HG02884 (cell line): ENCODE measurements at regions not wholly inside any gene's neighbourhood (a gene's known extent, or its start where the extent isn't known, plus 50 kb on each side); places are given as distances from the start of the nearest gene placed in this dataset.
"Not testable (repeated sequence)": the region's sequence is repeated elsewhere in the genome, so short reads cannot be mapped to it uniquely, and the experiment has no call there.

Source experiments
- ATAC-seq: cut with Tn5 transposase; IDR thresholded peaks from one replicate; pipeline ENCODE4 v1.9.1; 2021; ENCODE audit warnings: mild to moderate bottlenecking, moderate library complexity; ENCODE audit not compliant: unreplicated experiment

DNA sequence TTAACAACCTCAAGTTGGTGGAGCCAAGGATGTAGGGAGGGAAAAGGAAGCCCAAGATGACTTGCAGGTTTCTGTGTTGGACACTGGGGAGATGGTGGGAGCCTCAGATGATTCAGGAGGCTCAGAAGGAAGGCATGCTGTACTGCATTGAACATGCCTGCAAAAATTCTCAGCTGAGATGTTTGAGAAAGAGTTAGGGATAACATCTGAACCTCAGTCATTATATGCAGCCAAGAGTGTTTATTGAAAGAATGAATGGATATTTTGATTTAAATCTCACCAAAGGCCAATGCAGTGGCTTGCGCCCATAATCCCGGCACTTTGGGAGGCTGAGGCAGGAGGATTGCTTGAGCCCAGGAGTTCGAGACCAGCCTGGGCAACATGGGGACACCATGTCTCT is 243.0 kb downstream of the MYCN start:
- no peak for ATAC-seq

DNA sequence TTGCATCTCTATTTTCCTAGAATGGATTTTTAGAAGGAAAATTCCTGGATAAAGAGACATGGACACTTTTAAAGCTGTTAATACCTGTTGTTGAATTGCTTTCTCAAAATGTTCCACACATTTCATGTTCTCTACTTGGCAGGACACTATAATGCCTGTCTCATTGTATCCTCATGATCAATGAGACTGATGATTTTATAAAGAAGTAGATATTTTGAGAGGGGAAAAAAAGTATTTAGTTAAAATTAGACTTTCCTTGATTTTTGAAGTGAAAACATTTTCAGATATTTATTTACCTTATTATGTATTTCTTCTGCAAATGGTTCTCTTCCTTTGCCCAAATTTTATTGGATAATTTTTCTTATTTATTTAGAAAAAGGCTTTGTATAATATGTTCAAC is 242.5 kb downstream of the MYCN start:
- ATAC-seq: no peak

DNA sequence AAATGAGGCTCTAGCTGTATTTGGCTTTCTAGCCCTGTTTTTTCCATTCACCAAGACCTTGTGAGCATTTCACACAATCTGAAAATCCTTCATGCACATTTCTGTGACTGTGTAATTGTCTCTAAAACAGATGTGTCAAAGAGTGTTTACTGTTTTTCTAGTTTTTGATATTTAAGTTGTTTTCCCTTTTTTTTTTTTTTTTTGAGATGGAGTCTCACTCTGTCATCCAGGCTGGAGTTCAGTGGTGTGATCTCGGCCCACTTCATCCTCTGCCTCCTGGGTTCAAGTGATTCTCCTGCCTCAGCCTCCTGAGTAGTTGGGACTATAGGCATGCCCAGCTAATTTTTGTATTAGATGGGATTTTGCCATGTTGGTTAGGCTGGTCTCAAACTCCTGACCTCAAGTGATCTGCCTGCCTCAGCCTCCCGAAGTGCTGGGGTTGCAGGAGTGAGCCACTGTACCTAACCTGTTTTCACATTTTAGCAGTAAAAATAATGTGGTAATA is 242.0 kb downstream of the MYCN start:
- not testable (repeated sequence) for ATAC-seq

DNA sequence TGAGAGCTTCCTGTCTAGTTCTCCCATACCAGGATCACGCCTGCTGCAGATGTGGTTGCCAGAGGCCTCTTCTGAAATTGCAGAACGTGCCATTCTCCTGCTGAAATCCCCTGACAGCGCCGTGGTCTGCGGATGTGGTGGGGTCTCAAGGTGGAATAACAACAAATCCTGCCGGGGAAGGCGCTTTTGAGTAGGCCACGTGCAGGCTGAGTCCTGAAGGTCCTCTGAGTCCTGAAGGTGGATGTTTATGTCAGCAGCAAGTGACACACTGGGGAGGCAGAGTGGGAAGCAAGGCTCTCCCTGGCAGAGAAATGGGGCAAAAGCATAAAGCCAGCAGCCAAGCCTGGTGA is 241.4 kb downstream of the MYCN start:
- ATAC-seq: no peak

DNA sequence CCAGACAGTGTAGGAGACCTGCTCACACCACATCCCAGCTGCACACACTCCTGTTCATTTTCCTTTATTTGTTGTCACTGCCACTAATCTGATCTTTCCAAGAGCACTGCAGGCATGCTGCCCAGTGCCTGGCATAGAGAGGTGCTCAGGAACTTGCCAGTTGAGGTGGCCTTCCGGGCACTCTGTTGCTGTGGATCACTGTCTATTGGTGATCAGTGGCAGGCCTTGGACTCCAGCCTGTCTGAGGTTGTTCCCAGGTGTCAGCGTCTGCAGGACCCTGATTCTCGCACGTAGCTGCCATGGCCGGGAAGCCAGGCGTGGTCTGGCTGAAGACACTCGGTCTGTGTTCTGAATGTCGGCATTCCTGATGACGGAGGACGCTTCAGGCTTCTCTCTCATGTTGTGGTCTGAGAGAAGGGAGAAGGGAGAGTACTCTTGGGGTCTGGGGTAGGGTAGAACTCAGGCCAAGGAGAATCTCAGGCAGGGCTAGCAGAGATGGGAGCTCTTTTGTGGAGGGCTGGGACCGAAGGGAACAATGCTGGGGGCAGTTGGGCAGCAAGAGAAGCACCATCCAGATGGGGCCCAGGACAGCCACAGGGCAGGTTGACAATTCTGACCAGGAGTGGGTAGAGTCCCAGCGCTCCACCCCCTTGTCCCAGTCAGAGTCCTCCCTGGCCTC is 240.9 kb downstream of the MYCN start:
- ATAC-seq: no peak

DNA sequence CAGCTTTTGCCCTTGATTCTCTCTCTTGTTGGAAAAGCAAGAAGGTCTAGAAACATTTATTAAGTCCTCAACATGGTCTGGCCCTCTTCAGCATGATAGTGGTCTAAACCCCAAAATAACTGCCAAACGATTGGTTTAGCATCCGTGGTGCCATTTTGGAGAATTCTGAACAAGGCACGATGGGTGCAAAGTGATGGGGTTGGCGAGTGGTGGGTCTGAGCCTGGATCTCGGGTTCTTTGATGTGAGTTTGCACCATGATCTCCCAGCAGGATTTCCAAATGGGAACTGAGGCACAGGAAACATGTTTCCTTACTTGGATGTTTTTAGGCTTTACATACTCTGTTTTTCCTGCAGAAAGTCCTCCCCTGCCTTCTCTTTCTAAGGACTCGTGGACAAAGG is 240.3 kb downstream of the MYCN start:
- no peak for ATAC-seq

DNA sequence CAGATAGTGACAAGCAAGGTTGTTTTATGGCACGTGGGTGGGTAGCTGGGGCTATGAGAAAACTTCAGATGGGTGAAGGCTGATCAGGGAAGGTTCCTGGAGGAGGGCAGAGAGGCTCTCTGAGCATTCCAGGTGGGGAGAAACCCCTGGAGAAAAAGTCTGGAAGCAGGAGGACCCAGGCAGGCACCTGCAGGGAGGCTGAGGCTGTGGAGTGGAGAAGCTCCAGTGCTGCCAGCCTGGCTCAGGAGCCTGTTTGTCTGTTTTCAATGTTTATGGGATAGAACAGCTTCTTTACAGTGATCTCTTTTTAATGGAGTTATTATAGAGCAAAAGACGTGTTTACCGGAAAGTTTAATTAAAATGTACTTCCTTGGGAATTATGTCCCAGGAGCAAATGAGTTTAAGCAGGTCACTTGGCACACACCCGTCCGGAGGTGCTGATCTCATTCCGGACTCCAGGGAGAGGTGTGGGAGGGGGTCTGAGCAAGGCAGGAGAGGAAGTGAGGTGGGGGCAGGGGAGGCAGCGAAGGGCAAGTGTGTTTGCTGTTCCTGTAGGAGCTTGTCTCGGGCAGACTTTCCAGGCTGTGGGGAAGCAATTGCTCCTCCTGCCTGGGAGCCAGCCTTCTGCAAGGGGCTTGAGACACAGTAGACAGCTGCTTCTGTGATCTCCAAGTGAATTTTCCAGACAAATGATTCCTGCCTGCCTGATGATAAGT is 239.5 kb downstream of the MYCN start:
- no peak for ATAC-seq

DNA sequence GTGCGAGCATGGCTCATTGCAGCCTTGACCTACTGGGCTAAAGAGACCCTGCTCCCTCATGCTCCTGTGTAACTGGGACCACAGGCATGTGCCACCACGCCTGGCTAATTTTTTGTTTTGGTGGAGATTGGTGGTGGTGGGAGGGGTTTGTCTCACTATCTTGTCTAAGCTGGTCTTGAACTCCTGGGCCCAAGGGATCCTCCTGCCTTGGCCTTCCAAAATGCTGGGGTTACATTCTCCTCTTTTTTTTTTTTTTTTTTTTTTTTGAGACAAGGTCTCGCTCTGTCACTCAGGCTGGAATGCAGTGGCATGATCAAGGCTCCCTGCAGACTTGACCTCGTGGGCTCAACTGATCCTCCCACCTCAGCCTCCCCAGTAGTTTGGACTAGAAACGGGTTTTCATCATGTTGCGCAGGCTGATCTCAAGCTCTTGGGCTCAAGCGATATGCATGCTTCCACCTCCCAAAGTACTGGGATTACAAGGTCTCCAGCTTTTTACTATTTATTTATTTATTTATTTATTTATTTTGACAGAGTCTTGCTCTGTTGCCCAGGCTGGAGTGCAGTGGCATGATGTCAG is 238.3 kb downstream of the MYCN start:
- ATAC-seq: no peak

DNA sequence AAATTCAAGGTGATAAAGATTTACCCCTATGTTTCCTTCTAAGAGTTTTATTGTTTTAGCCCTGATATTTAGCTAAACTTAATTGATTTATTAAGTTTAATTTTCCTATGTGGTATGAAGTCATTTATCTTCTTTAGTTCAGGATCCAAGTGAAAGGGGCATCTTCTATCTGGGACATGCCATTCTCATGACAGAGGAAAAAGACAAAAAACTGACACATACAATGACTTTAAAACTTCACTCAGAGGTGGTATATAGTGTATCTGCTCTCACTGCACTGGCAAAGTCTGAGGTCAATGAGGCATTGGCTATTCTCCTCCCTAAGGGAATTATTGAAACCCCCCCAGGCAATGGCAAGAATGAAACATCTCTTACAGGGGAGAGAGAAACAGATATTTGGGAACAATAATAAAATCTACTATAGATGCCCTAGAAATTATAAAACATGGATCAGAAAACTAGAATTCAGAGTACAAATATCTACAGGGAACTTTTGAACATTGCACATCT is 237.4 kb downstream of the MYCN start:
- no peak for ATAC-seq

DNA sequence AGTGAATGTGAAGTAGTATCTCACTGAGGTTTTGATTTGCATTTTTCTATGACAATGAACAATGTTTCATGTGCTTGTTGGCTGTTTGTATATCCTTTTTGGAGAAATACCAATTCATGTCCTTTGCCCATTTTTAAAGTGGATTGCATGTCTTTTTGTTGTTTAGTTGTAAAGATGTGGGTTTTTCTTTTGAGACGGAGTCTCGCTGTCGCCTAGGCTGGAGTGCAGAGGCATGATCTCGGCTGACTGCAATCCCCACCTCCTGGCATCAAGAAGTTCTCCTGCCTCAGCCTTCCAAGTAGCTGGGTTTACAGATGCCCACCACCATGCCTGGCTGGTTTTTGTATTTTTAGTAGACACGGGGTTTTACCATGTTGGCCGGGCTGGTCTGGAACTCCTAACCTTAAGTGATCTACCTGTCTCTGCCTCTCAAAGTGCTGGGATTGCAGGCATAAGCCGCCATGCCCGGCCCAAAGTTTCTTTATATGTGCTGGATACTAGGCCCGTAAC is 236.7 kb downstream of the MYCN start:
- ATAC-seq: no peak

DNA sequence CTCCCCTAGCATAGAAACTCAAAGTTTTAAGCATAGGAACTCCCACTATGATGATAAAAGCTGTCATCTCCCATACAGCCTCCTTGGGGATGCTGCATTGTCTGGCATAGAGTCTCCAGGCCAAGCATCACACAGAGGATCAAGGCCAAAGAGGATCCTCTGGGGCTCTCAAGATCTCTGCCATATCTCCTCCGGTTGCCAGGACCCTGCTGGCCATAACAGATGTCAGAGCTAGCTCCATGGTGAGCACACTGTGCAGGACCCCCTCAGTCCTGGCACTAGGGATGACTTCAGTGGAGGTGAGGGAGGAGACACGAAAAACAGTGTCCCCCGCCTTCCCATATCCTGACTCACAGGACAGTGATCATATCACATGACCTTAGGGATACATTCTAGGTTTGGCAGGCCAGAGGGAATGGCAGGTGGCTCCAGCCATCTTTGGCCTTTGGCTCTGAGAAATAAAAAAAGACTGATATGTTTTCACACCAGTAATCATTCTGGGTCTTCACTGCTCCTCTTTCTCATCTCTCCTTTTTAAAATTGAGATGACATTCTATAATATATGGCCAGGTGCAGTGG is 235.0 kb downstream of the MYCN start:
- ATAC-seq: no peak

DNA sequence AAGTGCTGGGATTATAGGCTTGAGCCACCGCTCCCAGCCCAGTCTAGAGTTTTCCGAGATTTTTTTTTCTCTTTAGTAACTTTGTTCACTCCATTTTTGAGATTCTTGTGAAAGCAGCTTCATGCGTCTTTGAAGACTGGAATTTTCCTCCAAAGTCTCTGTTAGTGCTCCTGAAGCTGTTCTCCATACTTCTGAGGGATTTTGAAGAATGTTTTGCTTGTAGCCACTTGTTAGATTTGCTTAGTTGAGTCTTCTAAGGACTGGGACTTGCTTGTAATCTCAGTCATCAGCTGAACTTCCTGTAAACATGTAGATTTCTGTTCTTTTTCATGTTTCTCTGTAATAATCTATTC is 234.3 kb downstream of the MYCN start:
- ATAC-seq: no peak

DNA sequence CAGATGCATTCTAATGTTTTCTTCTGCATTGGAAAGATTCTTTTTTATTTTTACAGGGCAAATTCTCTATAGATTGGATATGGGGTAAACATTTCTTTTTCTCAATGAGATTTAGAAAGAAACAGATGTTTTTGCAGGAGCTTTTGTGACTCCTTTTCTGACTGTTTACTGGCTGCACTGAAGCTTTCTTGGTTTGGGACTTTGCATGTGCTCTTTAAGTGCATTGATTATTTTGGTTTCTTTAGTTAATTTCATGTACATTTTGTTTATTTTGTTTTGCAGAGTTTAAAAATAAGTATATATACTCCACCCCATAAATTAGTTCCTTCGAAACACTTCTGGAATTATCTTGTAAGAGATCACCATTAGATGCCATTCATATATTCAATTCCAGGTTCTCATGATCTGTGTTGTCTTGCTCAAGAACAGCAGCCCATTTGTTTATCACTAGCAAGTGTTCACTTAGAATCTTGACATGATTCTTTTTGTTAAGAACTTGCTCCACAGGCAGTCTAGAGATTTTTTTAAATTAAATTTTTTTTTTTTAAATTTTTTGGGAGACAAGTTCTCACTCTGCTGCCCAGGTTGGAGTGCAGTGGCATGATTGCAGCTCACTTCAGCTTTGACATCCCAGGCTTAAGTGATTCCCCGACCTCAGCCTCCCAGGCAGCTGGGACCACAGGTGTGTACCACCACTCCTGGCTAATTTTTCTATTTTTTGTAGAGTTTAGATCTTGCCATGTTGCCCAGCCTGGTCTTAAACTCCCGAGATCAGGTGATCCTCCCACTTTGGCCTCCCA is 233.7 kb downstream of the MYCN start:
- no peak for ATAC-seq

DNA sequence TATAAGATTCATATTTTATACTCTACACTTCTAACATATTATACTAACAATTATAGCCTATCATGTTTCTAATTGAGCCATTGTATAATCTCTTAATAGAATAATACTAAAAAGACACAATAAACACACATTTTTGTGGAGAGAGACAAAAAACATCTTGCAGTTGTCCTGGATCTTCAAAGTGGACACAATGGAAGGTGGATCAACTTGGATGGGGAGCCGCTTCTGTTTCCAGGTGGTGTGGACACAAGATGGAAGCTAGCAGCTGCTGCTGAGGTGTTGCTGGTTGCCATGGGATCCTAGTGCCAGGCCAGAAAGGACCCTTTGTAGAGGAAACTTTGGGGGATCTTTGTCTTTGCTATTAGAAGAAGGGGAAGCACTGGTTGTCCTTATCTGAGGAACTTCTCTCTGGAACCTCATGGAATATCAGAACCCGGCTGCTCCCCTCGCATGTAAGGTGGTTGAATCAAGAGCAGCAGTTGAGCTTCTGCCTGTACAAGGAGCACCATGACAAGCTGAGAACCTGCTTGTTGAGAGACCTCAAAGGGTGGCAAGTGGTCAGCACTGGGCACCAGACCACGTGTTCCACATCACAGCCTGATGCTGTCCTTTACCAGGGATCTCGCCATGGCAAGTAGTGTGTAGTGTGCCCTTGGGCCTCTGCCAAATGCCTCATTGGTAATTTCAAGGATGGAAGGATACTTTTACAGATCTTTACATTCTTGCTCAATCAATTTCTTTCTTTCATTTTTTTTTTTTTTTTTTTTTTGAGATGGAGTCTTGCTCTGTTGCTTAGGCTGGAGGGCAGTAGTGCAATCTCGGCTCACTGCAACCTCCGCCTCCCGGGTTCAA is 232.2 kb downstream of the MYCN start:
- no peak for ATAC-seq

DNA sequence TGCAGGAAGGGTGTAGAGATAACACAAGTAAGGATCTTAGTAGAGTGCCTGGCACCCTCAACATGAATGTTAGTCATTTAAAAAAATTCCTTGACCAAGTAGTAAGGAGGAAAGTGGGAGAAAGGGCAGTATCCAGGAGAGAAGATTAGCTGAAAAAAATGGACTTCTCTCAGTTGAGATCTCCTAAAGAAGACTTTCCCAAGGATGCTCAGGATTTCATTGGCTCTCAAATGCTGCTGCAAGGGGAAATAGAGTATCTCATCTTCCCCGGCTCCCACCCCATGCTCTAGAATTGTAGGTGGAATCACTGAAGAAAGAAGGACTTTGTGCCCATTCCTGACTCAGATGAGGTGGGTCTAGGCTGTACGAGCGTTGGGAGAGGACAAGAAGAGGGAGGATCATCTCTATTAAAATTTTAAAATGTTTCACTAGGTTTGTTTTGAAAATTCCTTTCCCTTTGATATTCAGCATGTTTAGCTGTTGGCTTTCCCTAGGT is 231.1 kb downstream of the MYCN start:
- no peak for ATAC-seq

DNA sequence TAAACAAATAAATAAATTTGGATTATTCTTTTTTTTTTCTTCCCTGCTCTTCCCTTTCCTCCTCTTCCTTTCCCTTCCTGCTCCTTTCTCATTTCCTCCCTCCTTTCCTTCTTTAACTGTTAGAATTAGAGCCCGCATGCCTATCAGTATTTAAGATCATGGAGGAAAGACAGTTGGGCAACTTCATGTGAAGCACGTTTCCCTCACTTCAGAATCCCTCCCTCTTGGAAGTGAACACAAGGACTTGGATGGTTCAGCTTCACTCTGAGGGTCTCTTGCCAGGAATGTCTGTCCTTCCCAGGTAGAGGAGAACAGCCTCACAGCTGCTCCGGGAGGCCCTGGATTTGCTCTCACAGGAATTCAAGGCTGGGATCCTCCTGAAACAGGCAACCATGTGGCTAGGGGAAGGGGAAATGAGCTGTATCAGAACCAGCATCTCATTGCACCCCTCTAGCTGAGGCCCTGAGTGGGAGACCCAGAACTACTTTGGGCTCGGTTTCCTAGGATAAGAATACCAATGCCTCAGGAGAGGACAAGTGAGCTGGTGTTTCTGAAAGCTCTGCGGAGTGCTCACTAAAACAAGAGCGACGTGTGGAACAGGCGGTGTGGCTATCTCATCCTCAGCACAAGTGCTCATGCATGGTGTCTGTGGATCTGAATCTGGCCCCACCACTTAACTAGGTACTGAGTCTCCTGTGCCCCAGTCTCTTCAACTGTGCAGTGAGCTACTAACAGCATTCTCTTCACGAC is 230.5 kb downstream of the MYCN start:
- ATAC-seq: no peak

DNA sequence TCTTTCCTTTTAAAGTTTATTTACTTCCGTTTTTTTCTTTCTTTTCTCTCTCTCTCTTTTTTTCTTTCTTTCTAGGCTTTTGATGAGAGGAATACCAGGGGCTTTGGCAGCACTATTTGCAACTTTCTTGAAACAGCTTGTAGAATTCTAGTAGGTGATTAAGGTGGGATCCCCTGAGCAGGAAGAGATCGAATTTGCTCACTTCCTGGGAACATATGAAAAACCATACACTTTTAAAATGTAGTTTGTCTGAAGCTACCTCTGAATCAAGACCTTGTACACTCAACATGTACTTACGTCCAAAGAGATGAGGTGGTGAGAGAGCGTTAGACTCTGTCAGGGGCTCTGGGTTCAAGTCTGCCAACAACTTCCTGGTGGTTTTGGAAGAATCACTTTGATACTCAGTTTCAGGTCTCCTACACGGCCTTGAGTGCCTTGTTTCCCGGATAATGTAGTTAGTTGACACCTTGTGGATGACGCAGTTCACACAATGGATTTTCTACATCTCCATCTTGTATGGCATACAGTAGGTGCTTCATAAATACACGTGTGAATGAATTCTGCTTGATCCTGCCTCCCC is 229.1 kb downstream of the MYCN start:
- ATAC-seq: no peak

DNA sequence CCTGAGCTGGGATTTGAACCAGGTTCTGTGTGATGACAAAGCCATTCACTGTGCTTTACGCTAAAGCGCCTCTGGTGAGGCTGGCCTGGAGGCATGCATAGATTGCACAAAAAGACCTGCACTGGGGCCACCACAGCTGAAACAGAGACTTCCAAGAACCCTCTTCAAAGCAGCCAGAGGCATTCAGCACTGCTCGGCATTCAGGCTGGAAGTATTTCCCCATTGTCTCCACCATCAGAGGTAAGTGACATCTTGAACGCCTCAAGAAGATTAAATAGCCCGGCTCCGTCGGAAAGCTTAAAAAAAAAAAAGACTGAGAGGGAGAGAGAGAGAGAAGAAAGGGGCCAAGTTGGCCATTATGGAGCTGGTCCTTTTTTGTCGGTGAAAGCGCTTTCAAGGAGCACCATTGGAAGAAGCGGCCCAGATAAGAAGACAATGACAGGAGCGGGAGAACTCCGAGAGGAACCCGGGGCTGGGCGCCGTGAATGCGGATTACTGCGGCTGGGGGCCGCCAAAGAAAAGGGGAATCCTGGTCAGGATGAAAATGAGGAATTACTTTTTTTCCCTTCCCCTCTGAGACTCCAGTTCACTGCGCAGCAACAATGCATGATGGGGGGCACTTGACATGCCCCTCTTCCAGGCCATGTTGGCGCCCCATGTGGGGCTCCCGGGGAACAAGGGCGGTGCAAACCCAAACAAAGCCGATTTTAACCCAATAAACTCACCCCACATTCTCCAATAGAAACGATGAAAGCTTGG is 228.3 kb downstream of the MYCN start:
- no peak for ATAC-seq
